ENCODE measurements at regions not wholly inside any gene's neighbourhood (a gene's known extent, or its start where the extent isn't known, plus 50 kb on each side); places are given as distances from the start of the nearest gene placed in this dataset.

GRCh38 chr4:42712854-42713253, 55.9 kb upstream of the ATP8A1 start:
- TF ChIP-seq POLR2A (IDR thresholded peaks at IDR 0.05) (no peak), CTCF (IDR thresholded peaks at IDR 0.05) (no peak)

Data from Peyer's patch (tissue), 4 donors.